ENCODE measurements at regions not wholly inside any gene's neighbourhood (a gene's known extent, or its start where the extent isn't known, plus 50 kb on each side); places are given as distances from the start of the nearest gene placed in this dataset.

DNA sequence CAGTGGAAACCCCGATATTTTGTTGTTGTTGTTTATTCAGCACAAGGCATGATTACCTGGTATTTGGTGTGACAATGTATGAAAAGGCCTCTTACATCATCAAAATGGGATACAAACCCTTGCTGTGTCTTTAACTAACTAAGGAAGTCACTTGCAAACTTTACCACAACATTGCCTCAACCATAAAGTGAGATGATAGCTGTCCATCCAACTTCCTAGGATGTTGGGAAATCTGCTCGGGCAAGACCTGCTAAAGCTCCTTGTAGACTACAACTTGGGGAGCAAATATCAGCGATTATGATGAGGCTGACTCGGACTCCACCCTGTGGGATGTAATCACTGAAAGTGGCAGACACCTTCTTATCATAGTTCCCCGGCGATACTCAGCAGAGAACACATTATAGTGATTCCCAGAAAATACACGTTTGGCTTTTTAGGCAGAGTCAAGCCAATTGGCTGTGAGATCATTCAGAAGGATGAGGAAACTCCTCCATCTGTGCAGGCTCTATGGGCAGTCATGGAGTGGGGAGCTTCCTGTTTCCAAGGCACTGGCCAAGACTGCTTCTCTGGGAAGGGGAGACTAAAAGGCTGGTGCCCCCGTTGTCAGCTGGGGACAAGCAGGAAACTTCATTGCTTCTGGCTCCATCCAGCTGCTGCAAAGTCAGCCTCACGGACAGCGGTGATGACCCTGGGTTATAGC lies 289.0 kb downstream of the RNF144A start:
- H3K9me3 ChIP-seq (ENCODE audit: low read length): no peaks in the 10 kb centered on the region
- H3K27me3 ChIP-seq (ENCODE audit: low read length): no peaks in the 10 kb centered on the region
- no peak overlapping the region for H3K9ac ChIP-seq (ENCODE audit: low read length)
- no peak overlapping the region for H3K4me2 ChIP-seq (ENCODE audit: low read depth, low read length, poor library complexity, severe bottlenecking)
- H3K27ac ChIP-seq (ENCODE audit: low read length): no peak overlapping the region
- no peaks in the 10 kb centered on the region for H4K20me1 ChIP-seq (ENCODE audit: insufficient read depth, low read depth, low read length)
- H3K9me2 ChIP-seq (replicated peaks; ENCODE audit: insufficient read depth, low read length): no peaks in the 10 kb centered on the region
- H2AFZ ChIP-seq (ENCODE audit: low read length): no peak overlapping the region
- H3K36me3 ChIP-seq (ENCODE audit: insufficient read depth, low read length): no peaks in the 10 kb centered on the region
- no peak for DNase-seq
- no peak overlapping the region for H3K4me3 ChIP-seq (ENCODE audit: low read length)
- H3K4me1 ChIP-seq (ENCODE audit: low read length): no peaks in the 10 kb centered on the region
- no peaks in the 10 kb centered on the region for H3K79me2 ChIP-seq (ENCODE audit: low read length)

DNA sequence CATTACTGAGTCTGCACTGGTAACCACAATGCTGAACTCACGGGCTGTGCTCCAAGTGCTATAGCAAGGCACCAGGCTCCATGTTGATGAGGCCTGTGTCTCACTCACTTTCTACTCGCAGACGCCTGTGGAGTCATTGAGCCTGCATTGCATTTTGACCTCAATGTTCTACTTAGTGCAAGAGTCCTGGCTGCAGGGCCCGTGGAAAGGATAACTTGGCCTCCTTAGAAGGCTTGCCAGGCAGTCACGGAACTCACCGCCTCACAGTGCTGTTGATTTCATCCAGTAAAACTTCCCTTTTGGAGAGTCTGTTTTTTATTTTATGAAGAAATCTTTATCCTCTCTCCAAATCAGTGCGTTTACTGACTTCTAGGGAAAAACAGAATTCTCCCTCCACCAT lies 290.4 kb downstream of the RNF144A start:
- Histone ChIP-seq H3K9me3 (ENCODE audit: low read length) (no peaks in the 10 kb centered on the region), H3K27ac (ENCODE audit: low read length) (no peak overlapping the region), H3K4me1 (ENCODE audit: low read length) (no peaks in the 10 kb centered on the region), H3K4me3 (ENCODE audit: low read length) (no peak overlapping the region), H3K27me3 (ENCODE audit: low read length) (no peaks in the 10 kb centered on the region), H3K4me2 (ENCODE audit: low read depth, low read length, poor library complexity, severe bottlenecking) (no peak overlapping the region), H4K20me1 (ENCODE audit: insufficient read depth, low read depth, low read length) (no peaks in the 10 kb centered on the region), H3K9me2 (replicated peaks; ENCODE audit: insufficient read depth, low read length) (no peaks in the 10 kb centered on the region), H2AFZ (ENCODE audit: low read length) (no peak overlapping the region), H3K9ac (ENCODE audit: low read length) (no peak overlapping the region), H3K36me3 (ENCODE audit: insufficient read depth, low read length) (no peaks in the 10 kb centered on the region), H3K79me2 (ENCODE audit: low read length) (no peaks in the 10 kb centered on the region)
- no peak for DNase-seq

DNA sequence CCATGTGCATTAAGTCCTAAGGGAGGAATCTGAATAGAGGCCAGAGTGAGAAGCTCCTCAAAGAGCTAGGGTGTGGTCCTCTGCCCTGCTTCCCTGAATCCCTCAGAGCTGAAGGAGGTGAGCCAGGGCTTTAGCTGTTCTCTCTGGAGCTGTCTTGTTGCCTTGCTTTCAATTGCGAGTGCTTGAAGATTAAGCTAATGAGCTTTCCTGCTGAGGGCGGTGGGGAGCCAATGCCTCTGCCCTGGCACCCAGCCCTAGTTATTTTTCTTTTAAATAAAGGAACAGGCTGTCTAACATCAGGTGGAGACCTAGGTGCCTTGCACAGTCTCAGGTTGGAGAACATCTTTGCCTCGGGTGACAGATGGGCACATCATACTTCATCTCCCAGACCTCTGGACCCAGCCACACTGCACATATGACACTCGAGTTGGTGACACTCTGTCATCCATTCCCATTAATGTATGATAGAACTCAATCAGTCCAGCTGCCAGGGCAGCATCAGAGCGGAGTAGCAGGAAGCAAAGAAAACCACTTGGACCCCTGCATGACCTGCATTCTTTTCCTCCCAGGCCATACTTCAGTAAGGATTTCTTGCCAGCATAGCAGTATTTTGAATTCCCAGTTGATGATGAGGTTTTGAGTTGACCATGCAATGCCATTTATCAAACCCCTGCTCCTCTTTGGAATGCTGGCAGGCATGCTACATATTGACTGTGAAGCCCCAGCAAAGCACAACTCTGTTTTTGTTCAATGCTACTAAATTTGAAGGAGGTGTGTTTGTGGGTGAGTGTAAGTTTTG lies 292.7 kb downstream of the RNF144A start:
- H4K20me1 ChIP-seq (ENCODE audit: insufficient read depth, low read depth, low read length): no peaks in the 10 kb centered on the region
- H3K27me3 ChIP-seq (ENCODE audit: low read length): no peaks in the 10 kb centered on the region
- no peaks in the 10 kb centered on the region for H3K36me3 ChIP-seq (ENCODE audit: insufficient read depth, low read length)
- no peaks in the 10 kb centered on the region for H3K79me2 ChIP-seq (ENCODE audit: low read length)
- no peak overlapping the region for H3K9ac ChIP-seq (ENCODE audit: low read length)
- DNase-seq: no peak
- H3K9me3 ChIP-seq (ENCODE audit: low read length): no peaks in the 10 kb centered on the region
- no peak overlapping the region for H3K27ac ChIP-seq (ENCODE audit: low read length)
- no peak overlapping the region for H2AFZ ChIP-seq (ENCODE audit: low read length)
- H3K4me2 ChIP-seq (ENCODE audit: low read depth, low read length, poor library complexity, severe bottlenecking): no peak overlapping the region
- H3K9me2 ChIP-seq (replicated peaks; ENCODE audit: insufficient read depth, low read length): no peaks in the 10 kb centered on the region
- no peak overlapping the region for H3K4me3 ChIP-seq (ENCODE audit: low read length)
- no peaks in the 10 kb centered on the region for H3K4me1 ChIP-seq (ENCODE audit: low read length)

DNA sequence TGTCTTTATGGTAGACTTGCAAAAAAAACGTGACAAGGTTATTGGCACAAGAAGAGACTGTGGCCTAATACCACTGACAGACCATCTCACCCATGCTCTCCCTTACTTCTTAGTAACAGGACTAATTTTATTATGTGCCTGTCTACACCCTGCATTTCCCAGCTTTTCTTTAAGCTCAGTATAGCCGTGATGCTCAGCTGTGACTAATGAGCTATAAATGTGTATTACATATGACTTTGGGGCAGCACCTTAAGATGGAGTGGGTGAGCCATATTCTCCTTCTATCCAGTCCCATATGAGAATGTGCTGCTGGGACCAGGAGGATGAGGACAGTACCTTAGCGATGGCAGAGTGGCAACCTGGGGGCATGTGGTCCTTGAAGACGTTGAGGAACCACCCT lies 293.5 kb downstream of the RNF144A start:
- H3K4me1 ChIP-seq (ENCODE audit: low read length): no peaks in the 10 kb centered on the region
- no peaks in the 10 kb centered on the region for H3K9me2 ChIP-seq (replicated peaks; ENCODE audit: insufficient read depth, low read length)
- no peak overlapping the region for H3K9ac ChIP-seq (ENCODE audit: low read length)
- no peaks in the 10 kb centered on the region for H3K79me2 ChIP-seq (ENCODE audit: low read length)
- no peaks in the 10 kb centered on the region for H3K36me3 ChIP-seq (ENCODE audit: insufficient read depth, low read length)
- no peak overlapping the region for H3K4me3 ChIP-seq (ENCODE audit: low read length)
- H2AFZ ChIP-seq (ENCODE audit: low read length): no peak overlapping the region
- no peak for DNase-seq
- H4K20me1 ChIP-seq (ENCODE audit: insufficient read depth, low read depth, low read length): no peaks in the 10 kb centered on the region
- no peaks in the 10 kb centered on the region for H3K9me3 ChIP-seq (ENCODE audit: low read length)
- no peak overlapping the region for H3K4me2 ChIP-seq (ENCODE audit: low read depth, low read length, poor library complexity, severe bottlenecking)
- no peaks in the 10 kb centered on the region for H3K27me3 ChIP-seq (ENCODE audit: low read length)
- H3K27ac ChIP-seq (ENCODE audit: low read length): no peak overlapping the region

GRCh38 chr2:7225848-7226247 lies 308.6 kb downstream of the RNF144A start:
- DNase-seq: no peak
- Histone ChIP-seq H2AFZ (ENCODE audit: low read length) (no peak overlapping the region), H3K4me3 (ENCODE audit: low read length) (no peak overlapping the region), H3K36me3 (ENCODE audit: insufficient read depth, low read length) (no peaks in the 10 kb centered on the region), H4K20me1 (ENCODE audit: insufficient read depth, low read depth, low read length) (no peaks in the 10 kb centered on the region), H3K27ac (ENCODE audit: low read length) (no peak overlapping the region), H3K27me3 (ENCODE audit: low read length) (no peaks in the 10 kb centered on the region; the same call in 1 of the 2 replicates), H3K4me2 (ENCODE audit: low read depth, low read length, poor library complexity, severe bottlenecking) (no peak overlapping the region), H3K9me3 (ENCODE audit: low read length) (no peaks in the 10 kb centered on the region), H3K4me1 (ENCODE audit: low read length) (no peaks in the 10 kb centered on the region), H3K79me2 (ENCODE audit: low read length) (no peaks in the 10 kb centered on the region), H3K9me2 (replicated peaks; ENCODE audit: insufficient read depth, low read length) (no peaks in the 10 kb centered on the region), H3K9ac (ENCODE audit: low read length) (no peak overlapping the region)

DNA sequence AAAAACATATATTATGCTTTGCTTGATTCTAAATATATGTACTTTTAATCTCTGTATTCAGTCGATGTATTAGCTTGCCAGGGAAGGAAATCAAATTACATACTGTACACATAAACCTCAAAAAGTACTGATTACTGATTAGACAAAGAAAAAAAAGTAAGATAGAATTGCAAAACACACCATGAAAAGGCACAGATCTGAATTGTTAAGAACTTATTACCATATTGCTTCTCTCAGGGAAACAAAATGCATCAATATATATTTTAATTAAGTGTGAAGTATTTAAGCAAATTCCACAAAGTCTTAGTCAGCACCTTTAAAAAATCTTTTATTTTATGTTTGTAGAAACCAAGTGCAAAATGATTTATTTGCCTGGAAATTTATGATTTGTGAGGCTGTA lies 309.3 kb downstream of the RNF144A start:
- Histone ChIP-seq H3K4me2 (ENCODE audit: low read depth, low read length, poor library complexity, severe bottlenecking) (no peak overlapping the region), H3K27ac (ENCODE audit: low read length) (no peak overlapping the region), H3K9ac (ENCODE audit: low read length) (no peak overlapping the region), H3K27me3 (ENCODE audit: low read length) (no peaks in the 10 kb centered on the region; the same call in 1 of the 2 replicates), H4K20me1 (ENCODE audit: insufficient read depth, low read depth, low read length) (no peaks in the 10 kb centered on the region), H3K4me1 (ENCODE audit: low read length) (no peaks in the 10 kb centered on the region), H3K9me3 (ENCODE audit: low read length) (no peaks in the 10 kb centered on the region), H3K4me3 (ENCODE audit: low read length) (no peak overlapping the region), H2AFZ (ENCODE audit: low read length) (no peak overlapping the region), H3K36me3 (ENCODE audit: insufficient read depth, low read length) (no peaks in the 10 kb centered on the region), H3K79me2 (ENCODE audit: low read length) (no peaks in the 10 kb centered on the region), H3K9me2 (replicated peaks; ENCODE audit: insufficient read depth, low read length) (no peaks in the 10 kb centered on the region)
- no peak for DNase-seq

DNA sequence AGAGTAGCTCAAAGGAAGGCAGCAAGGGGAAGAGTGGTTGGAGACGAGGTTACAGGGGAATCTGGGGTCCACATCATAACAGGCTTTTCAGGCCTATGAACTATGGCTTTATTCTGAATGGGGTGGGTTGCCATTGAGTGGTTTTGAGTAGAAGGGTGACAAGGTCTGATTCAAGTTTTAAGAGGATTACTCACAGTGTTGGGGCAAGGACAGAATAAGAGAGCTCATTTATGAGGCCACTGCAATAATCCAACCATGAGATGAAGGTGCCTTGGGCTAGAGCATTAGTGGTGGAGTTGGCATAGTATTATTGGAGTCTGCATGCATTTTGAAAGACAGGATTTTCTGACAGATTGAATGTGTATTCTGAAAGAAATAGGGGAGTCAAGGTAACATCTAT lies 315.9 kb downstream of the RNF144A start:
- Histone ChIP-seq H3K79me2 (ENCODE audit: low read length) (no peaks in the 10 kb centered on the region), H3K4me1 (ENCODE audit: low read length) (no peaks in the 10 kb centered on the region), H3K36me3 (ENCODE audit: insufficient read depth, low read length) (no peaks in the 10 kb centered on the region), H3K27ac (ENCODE audit: low read length) (no peak overlapping the region), H3K4me3 (ENCODE audit: low read length) (no peak overlapping the region), H3K9me2 (replicated peaks; ENCODE audit: insufficient read depth, low read length) (no peaks in the 10 kb centered on the region), H3K9me3 (ENCODE audit: low read length) (no peaks in the 10 kb centered on the region), H3K9ac (ENCODE audit: low read length) (no peak overlapping the region), H3K4me2 (ENCODE audit: low read depth, low read length, poor library complexity, severe bottlenecking) (no peak overlapping the region), H2AFZ (ENCODE audit: low read length) (no peak overlapping the region), H3K27me3 (ENCODE audit: low read length) (no peaks in the 10 kb centered on the region), H4K20me1 (ENCODE audit: insufficient read depth, low read depth, low read length) (no peaks in the 10 kb centered on the region)
- DNase-seq: no peak

DNA sequence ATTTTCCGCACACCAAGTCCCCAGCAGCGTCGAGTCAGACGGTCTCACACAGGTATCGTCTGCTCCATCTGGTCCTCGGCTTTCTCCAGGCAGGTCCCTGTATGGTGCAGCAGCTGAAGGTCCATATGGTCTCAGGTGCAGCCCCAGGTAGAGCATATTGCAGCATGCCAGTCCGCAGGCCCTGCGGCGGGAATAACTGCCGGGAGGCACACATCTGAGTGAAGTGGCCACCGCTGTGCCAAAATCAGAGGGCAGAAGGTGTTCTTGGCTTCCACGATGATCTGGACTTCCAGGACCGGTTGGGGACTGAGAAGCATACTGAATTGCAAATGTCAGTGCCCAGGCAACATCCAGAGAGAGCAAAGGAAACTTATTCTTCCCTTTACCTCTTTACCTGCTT lies 320.3 kb downstream of the RNF144A start:
- Histone ChIP-seq H3K9me2 (replicated peaks; ENCODE audit: insufficient read depth, low read length) (no peaks in the 10 kb centered on the region), H3K79me2 (ENCODE audit: low read length) (no peaks in the 10 kb centered on the region), H4K20me1 (ENCODE audit: insufficient read depth, low read depth, low read length) (no peaks in the 10 kb centered on the region), H3K4me1 (ENCODE audit: low read length) (no peaks in the 10 kb centered on the region), H3K36me3 (ENCODE audit: insufficient read depth, low read length) (no peaks in the 10 kb centered on the region), H3K9ac (ENCODE audit: low read length) (no peak overlapping the region), H3K27me3 (ENCODE audit: low read length) (no peaks in the 10 kb centered on the region), H3K27ac (ENCODE audit: low read length) (no peak overlapping the region), H3K9me3 (ENCODE audit: low read length) (no peaks in the 10 kb centered on the region), H3K4me3 (ENCODE audit: low read length) (no peak overlapping the region), H3K4me2 (ENCODE audit: low read depth, low read length, poor library complexity, severe bottlenecking) (no peak overlapping the region), H2AFZ (ENCODE audit: low read length) (no peak overlapping the region)
- DNase-seq: no peak

Measured in Karpas-422 (cell line).